Osteoblast (primary cell): ENCODE measurements at regions not wholly inside any gene's neighbourhood (a gene's known extent, or its start where the extent isn't known, plus 50 kb on each side); places are given as distances from the start of the nearest gene placed in this dataset.

Source experiments
- DNase-seq: peaks from one replicate; pipeline ENCODE4 v3.0.0; 2011; ENCODE audit warnings: low spot score, mixed read lengths; ENCODE audit not compliant: insufficient read length; ENCODE audit errors: missing footprints
- H2AFZ ChIP-seq: 2 replicates; pipeline ENCODE4 v1.6.0; 2011; ENCODE audit warnings: mild to moderate bottlenecking, low read length
- H3K27ac ChIP-seq: 2 replicates; pipeline ENCODE4 v1.5.1; 2011; ENCODE audit warnings: mild to moderate bottlenecking, low read depth, low read length, moderate library complexity
- H3K27me3 ChIP-seq: 2 replicates; pipeline ENCODE4 v1.6.0; 2012; ENCODE audit warnings: mild to moderate bottlenecking, control low read depth, inconsistent platforms, low read length, moderate library complexity; ENCODE audit not compliant: insufficient read depth
- H3K36me3 ChIP-seq: 2 replicates; pipeline ENCODE4 v1.5.1; 2011; ENCODE audit warnings: mild to moderate bottlenecking, low read length, control low read depth, moderate library complexity; ENCODE audit not compliant: insufficient read depth
- H3K4me1 ChIP-seq: 2 replicates; pipeline ENCODE4 v1.5.1; 2011; ENCODE audit warnings: mild to moderate bottlenecking, low read length, control low read depth, moderate library complexity; ENCODE audit not compliant: insufficient read depth
- H3K4me2 ChIP-seq: 2 replicates; pipeline ENCODE4 v1.6.0; 2011; ENCODE audit warnings: mild to moderate bottlenecking, low read length; ENCODE audit not compliant: insufficient read depth
- H3K4me3 ChIP-seq: fragments of 200-600 bp; sonication (generic); 3 replicates; pipeline ENCODE4 v1.5.1; 2012; ENCODE audit warnings: mild to moderate bottlenecking, low read length, inconsistent platforms; ENCODE audit not compliant: insufficient read depth
- H3K79me2 ChIP-seq: 2 replicates; pipeline ENCODE4 v1.6.0; 2012; ENCODE audit warnings: mild to moderate bottlenecking, low read length, control low read depth, inconsistent platforms; ENCODE audit not compliant: insufficient read depth
- H3K9me3 ChIP-seq: 2 replicates; pipeline ENCODE4 v1.5.1; 2011; ENCODE audit warnings: low read depth, low read length, control low read depth
- H4K20me1 ChIP-seq: 2 replicates; pipeline ENCODE4 v1.6.0; 2012; ENCODE audit warnings: mild to moderate bottlenecking, low read length, control low read depth; ENCODE audit not compliant: insufficient read depth
- CTCF ChIP-seq: IDR thresholded peaks from 2 replicates; pipeline ENCODE4 v1.5.1; 2011; ENCODE audit warnings: mild to moderate bottlenecking, low read depth, low read length, moderate library complexity; ENCODE audit errors: extremely low read depth

- peak overlapping the region; percentile 40 for H2AFZ ChIP-seq
- no peaks in the 10 kb centered on the region for H3K4me1 ChIP-seq
- no peaks in the 10 kb centered on the region for H3K36me3 ChIP-seq
- DNase-seq, result no peak
- H4K20me1 ChIP-seq, result no peaks in the 10 kb centered on the region
- no peak for TF ChIP-seq CTCF
- H3K27me3 ChIP-seq, result no peaks in the 10 kb centered on the region
- no peak overlapping the region for H3K4me3 ChIP-seq
- H3K79me2 ChIP-seq, result no peaks in the 10 kb centered on the region
- H3K4me2 ChIP-seq, result no peak overlapping the region
- H3K9me3 ChIP-seq, result no peaks in the 10 kb centered on the region
- H3K27ac ChIP-seq, result no peak overlapping the region
These were observed 696.7 kb upstream of the MARCKS start for GRCh38 chr6:113160306-113161017.

DNA sequence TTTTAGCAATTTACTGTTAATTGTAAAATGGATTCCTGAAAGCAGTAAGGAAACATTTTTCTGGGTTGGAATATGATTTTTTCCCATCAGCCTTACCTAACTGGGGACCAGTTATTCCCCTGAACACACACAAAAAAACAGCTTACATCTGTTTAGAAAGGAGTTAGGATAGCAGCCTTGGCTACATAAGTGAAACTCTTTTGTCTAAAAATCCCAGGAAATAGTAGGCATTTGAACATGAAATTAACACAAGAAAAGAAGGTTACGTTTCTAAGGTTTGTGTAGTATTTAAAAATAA, 696.2 kb upstream of the MARCKS start:
- Histone ChIP-seq H3K9me3 (no peaks in the 10 kb centered on the region), H3K4me2 (no peak overlapping the region), H4K20me1 (no peaks in the 10 kb centered on the region), H3K79me2 (no peaks in the 10 kb centered on the region), H3K4me1 (no peaks in the 10 kb centered on the region), H2AFZ (no peak overlapping the region), H3K27me3 (no peaks in the 10 kb centered on the region), H3K36me3 (no peaks in the 10 kb centered on the region), H3K4me3 (no peak overlapping the region), H3K27ac (no peak overlapping the region)
- no peak for TF ChIP-seq CTCF
- DNase-seq, result no peak

GRCh38 chr6:113162739-113163138, 694.4 kb upstream of the MARCKS start:
- Histone ChIP-seq H3K36me3 (no peaks in the 10 kb centered on the region), H3K79me2 (no peaks in the 10 kb centered on the region), H3K27ac (no peak overlapping the region), H3K9me3 (no peaks in the 10 kb centered on the region), H3K4me3 (no peak overlapping the region), H3K4me2 (no peak overlapping the region), H2AFZ (no peak overlapping the region), H4K20me1 (no peaks in the 10 kb centered on the region), H3K27me3 (no peaks in the 10 kb centered on the region), H3K4me1 (no peaks in the 10 kb centered on the region)
- no peak for DNase-seq
- no peak for TF ChIP-seq CTCF

- H2AFZ ChIP-seq, result no peak overlapping the region
- H3K4me2 ChIP-seq, result no peak overlapping the region
- DNase-seq, result no peak
- H3K4me1 ChIP-seq, result peaks cover 5% of the 10 kb centered on the region
- H4K20me1 ChIP-seq, result no peaks in the 10 kb centered on the region
- no peaks in the 10 kb centered on the region for H3K27me3 ChIP-seq
- H3K4me3 ChIP-seq, result no peak overlapping the region
- H3K36me3 ChIP-seq, result no peaks in the 10 kb centered on the region
- H3K27ac ChIP-seq, result no peak overlapping the region
- no peak for TF ChIP-seq CTCF
- H3K9me3 ChIP-seq, result no peaks in the 10 kb centered on the region
- H3K79me2 ChIP-seq, result no peaks in the 10 kb centered on the region
These were observed 689.1 kb upstream of the MARCKS start for GRCh38 chr6:113168057-113168456.
